ENCODE measurements at regions not wholly inside any gene's neighbourhood (a gene's known extent, or its start where the extent isn't known, plus 50 kb on each side); places are given as distances from the start of the nearest gene placed in this dataset.
A peak's percentile ranks its signal among the peaks of the same experiment; 100 is the strongest.

DNA sequence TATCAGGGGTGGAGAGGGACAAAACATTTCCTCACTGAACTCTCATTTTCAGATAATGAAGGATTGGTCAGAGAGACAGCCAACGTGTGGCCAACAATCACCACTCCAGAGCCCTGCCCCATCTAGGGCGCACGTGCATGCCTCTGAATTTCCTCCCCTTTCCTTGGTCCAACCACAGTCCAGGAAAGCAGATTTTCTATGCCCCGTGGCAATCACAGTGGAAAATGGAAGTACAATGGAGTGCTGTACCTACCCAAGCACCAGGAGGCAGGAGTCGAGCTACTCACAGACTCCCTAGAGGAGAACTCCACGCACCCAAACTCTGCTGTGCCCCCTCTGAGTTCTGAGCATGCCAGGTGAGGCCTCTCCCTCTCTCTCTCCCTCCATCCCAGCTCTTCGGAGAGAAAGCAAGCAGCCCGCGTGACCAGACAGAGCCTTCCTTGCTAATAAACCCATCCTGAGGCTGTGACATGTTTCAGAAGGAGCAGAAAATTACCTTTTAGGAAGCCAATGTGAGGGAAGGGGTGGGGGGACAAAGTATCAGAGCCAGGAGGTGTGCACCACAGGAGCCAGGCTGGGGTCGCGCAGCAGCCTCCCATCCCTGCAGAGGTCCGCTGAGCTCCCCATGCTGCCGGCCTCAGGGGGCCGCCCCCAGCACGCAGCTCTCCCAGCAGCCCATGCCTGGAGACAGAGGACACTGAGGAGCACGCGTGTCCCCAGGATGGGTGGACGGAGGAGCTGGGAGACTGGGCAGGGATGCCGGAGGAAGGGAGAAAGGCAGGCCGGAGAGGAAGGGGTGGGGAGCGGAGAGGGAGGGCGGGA is 73.4 kb downstream of the PITPNM2 start:
- no peak for DNase-seq

DNA sequence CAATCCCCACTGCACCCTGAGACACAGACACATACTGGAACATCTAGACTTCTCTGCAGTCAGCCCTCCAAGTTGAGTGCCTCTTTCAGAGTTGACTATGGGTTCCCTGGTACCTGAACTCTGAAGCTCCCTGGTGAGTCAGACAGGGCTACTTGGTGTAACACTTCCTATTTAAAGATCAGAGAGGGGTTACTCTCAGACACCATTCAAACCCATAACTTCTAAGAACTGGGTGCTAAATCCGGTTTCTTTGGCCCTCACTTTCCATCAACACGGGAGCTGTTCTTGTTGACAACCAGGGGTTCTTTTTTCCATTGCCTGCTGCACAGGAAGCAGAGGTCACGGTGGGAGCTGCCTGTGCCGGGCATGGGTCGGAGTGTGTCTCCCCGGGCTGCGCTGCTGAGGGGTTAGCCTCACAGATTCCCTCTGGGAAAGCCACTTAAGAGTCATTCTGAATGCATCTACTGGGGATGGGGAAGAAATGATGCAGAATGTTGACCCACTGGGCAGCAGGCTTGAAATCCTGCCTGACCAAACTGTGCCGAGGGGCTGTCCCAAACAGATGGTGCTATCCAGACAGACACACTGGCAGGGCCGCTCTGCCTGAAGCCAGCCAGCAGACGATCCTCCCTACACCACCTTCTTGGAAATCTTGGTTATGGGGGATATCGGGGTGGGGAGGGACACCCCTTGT is 74.1 kb downstream of the PITPNM2 start:
- DNase-seq, result no peak

DNA sequence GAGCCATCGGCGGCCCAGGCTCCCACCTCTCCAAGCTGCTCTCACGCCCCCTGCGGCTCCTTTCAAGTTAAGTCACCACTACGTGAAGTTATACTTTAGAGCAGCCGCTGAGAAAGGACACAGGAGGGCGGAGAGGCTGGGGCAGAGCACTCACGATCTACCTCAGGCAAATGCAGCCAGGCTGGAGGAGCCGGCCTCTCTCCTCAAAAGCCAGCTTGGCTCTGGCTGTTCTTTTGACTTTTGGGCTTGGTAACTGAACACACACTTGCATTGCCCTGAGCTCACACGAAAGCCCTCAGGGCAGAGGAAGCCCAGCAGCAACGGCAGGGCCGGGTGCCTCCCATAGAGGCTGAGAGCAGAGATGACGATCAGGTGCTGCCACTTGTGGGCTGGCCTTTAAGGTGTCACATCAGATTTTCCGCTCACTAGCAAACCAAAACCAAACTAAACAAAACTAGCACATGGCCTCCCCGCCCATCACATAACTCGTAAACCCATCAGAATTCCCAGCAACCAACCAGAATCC is 75.2 kb downstream of the PITPNM2 start:
- DNase-seq, result no peak

DNA sequence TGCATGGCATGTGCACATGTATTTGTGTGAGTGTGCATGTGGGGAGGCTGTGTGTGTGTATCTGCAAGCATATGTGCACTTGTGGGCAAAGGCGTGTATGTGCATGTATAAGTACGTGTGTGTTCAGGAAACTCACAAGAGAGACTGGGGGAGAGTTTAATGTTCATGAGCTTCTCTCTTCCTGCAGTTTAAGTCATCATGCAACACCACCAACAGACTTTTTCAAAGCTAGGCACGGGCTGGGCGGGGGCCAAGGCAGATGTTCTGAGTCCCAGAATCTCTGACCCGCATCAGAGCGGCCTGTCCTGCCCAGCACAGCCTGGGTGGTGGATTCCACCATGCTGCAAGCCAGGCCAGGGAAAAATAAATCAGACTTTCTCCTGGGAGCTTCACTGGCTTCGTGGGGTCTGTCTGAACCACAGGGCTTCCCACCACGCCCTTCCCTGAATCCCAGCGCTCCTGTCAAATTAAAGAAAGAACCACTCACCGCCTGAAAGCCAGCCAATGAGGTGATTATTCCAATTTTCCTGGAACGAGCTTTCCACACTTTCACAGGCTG is 75.7 kb downstream of the PITPNM2 start:
- DNase-seq, result peak; percentile 48 to 77

DNA sequence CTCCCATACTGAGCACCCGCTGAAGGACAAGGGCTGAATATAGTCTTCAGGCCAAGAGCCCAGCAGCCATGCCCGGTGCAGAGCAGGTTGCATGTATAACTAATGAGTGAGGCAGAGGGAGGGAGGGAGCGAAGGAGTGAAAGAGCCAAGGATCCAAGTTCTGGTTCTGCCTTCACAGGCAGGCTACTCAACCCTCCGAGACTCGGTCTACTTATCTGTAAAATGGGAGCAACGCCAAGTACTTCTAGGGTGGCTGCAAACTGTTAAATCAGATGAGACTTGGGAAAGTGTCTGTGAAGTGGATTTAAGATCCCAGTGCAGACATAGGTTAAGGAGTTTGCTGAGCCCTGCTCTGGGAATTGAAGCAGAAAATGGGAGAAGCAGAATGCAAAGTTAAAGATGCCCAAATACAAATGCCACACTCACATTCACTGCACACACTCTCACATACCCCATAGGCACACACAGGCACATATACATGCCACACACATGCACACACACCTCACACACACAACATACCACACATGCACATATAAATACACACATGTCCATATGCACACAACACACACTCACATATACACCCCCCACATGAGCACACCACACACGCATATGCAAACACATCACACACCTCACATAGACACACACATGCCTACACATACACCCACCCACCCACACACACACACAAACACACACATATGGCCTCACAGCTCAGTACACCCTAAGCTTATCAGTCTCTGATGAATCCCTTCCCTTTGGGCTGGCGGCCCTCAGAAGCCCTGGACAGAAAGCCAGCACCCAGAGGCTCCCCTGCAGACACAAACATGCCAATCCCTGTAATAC is 76.7 kb downstream of the PITPNM2 start:
- no peak for DNase-seq

DNA sequence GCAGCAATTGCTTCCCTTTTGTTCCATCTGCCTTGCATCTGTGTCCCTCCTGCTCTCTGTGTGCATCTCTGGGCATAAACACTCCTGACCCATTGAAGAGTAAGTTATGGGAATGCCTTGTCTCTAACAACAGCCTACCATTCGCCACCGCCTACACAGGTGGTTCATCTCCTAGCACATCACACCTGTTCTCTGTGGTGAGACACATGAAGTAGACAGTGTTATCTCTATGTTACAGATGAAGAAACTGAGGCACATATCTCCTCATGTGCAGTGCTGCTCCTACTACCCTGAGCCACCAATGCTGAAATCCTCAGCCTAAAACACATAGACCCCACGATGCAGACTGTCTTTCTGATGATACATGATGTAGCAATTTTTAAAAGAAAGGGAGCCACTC is 77.6 kb downstream of the PITPNM2 start:
- DNase-seq, result no peak

DNA sequence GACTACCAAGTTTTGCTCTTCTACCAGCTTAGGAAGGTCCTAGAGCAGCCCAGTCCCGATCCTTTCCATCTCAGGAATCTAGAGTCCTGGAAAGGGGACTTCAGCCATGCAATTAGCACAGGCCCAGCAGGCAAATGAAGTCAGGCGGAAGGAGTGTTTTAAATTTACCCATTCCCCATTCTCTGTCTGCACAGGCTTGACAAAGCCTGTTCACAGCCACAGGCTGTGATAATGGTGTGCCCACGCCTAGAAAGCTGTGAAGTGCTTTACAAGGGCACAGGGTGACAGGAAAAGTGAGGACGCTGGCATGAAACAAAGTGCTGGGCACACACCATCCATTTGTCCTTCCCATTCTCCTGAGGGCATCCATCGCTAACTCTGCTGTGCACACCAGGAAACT is 79.0 kb downstream of the PITPNM2 start:
- DNase-seq, result peak in 1 of 2 experiments; percentile 13

DNA sequence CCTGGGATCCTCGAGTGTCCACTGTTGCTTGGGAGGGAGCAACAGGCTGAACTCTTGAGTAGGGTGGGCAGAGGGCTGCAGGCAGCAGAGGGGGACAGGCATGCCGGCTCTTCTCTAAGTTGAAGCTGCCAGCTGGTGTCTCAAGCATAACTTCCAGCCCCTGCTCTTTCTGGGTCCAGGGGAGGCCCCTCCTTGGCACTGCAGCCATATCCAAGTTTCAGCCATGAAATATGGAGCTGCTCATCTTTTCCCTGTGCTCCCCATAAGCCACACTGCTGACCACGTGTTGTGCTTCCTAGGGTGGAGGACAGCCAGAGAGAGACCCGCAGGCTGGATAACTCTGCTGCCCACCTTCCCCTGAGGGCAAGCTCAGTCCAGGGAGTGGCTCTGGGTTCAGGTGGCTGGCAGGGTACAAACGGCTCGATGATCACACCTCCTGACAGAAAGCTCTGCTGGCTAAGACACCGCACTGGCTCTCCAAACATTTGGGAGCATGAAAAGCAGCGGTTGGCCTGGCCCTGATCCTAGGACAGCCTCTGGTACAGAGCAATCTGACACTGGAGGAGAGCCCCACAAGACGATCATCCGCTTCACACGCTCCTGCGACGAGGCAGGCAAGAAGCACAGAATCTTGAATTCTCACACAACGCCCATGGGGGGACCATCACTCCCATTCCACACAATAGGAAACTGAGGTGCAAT is 79.6 kb downstream of the PITPNM2 start:
- peak in 1 of 2 experiments; percentile 28 for DNase-seq

DNA sequence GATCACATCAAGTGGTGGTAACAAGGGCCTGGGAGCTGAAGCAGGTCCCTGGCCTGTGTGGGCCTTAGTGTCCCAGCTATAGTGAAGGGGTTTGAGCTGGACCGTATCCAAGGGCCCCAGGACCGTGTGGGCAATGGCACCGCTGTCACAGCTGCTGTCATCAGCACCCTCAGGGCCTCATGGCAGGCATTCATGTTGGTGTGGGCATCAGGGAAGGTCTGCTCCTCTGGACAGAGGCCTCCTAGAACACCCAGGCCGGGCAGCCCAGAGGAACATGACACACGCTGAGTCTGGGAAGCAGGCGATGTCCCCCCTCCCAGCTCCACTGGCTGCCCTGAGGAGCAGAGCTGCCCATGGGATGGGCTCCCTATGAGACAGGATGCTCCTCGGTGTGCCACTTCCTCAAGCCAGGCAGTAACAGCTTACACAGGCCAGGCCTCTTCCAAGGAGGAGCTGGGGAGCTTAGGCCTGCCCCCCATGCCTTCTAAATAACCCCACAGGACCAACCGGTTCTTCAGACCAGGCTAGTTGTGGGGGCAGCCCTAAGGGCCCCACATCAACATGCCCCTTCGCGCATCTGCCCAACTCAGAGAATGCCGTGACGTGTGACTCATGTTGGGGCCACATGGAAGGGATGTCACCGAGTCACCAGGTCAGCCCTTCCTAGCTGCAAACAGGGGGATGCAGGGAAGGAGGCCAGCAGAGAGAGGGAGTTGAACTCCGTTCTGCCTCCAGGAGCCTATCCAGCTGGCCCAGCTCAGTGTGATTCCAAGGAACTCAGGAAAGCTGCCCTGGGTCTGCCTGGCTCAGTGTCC is 80.4 kb downstream of the PITPNM2 start:
- no peak for DNase-seq

DNA sequence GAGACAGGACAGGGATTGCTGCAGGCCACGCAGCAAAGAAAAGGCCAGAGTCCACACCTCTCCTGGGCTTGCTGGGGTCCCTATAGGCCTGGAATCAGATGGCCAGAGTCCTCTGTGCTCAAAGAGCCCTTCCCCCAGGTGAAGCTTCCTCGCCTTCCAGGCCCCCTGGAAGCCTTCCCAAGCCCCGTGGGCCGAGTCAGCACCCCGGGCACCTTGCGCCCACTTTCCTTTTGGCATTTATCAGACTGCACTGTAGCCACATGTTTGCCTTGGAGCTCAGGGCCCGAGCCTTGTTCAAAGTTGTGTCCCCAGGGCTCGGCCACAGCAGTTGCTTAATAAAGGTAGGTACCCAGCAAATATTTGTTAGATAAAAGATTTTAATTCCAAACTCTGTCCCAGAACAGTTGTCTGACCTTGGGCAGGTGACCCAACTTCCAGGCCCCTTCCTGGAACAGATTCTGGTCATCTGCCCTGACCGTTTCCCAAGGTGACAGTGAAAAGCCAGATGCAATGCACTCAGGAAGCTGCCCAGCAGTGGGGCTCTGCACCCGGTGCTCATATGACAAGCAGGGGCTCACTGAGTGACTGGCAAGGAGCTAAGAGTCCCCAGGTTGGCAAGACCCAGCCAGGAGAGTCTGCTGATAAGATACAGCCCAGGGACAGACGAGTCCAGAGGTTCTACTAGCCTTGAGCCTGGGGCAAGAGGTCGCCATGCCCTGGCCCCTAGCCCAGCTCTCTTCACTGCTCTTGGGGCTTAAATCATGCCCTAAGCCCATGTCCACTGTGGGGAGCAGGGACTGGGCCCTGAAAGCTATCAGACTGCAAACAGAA is 81.2 kb downstream of the PITPNM2 start:
- DNase-seq, result no peak

DNA sequence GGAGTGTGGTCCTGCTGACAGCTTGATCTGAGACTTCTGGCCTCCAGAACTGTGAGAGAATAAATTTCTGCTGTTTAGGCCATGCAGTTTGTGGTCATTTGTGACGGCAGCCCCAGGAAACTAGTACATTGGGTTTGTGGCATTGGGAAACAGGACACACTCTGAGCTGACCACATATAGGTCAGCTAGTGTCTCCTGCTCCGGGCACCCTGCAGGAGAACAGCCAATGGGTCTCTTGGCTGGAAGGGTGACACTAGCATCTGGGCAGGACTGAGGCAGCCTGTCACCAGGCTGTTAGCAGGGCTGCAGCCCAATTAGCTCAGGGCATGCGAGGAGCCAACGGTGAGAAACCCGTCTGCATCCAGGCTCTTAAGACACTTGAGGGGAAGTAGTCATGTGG is 83.2 kb downstream of the PITPNM2 start:
- no peak for DNase-seq

DNA sequence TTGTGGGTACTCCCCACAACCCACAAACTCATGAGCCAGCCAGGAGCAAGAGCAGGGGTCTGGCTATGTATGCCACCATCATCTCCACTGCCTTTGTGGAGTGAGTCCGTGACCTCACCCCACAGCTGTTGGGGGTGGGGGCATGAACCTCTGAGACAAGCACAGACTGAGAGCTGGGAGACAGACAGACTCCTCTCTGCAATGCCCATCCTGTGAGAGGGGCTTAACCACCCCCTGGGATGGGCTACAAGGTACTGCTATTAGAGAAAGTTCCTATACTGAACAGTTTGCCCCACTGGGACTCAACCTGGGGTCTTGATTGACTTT is 84.5 kb downstream of the PITPNM2 start:
- no peak for DNase-seq

DNA sequence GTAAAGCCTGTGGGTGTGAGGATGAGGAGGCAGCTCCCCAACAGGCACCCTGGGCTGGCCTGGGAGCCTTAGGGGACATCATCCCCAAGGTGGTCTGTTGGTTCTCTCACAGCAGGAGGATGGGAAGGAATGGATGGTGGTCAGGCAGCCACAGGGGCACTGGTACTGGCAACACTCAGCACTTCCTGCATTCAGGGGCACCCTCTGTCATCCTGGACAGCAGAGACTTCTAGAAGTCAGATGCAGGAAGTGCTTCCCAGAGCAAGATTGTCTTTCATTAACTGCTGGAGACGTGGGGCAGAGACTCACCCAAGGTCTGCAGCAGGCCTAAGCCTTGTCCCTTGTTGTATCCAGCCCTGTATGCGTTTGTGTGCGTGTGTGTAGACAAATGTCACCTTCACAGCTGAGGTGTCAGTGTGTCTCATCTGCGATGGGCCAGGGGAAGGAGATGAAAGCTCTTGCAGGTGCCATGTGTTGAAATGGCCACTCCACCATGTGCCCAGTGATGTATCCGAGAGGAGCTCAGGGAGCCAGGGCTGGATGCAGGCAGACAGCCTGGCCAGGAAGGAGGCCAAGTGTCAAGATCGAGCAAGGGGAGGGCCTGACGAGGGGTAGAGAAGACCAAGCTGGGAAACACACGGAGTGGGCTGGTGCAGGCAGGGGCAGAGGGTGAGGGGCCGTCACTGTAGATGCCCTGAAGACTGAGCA is 85.1 kb downstream of the PITPNM2 start:
- DNase-seq, result no peak

DNA sequence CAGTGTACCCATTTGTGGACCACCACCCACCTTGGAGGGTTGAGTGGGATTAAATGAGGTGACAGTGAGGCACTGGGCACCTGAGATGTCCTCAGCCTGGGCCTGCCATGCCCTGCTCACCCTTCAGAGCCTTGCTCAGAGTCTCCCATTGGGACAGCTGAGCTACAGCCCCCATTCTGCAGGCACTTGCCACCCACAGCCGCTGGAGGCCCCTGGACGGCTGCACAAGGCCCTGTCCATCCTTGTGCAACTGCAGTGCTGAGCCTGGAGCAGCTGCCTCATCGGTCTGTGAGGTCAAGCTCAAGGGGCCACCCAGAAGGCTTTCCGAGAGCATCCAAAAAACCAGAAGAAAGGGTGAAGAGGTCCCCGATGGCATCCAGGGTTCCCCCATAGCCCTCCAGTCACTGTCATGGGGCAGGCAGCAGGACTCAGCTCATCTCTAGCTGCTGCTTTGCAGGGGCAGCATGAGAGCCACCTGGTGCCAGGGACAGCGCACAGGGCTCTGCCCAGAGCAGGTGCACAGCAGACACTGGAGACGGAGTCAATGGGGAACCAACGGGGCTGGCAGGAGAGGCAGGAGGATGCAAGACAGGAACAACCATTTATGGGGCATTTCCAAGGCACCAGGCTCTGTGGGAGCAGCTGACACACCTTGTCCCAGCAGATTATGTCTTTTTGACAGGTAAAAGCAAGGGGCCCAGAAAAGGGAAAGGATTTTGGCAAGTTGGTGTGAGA is 84.6 kb downstream of the ARL6IP4 start:
- DNase-seq, result no peak

DNA sequence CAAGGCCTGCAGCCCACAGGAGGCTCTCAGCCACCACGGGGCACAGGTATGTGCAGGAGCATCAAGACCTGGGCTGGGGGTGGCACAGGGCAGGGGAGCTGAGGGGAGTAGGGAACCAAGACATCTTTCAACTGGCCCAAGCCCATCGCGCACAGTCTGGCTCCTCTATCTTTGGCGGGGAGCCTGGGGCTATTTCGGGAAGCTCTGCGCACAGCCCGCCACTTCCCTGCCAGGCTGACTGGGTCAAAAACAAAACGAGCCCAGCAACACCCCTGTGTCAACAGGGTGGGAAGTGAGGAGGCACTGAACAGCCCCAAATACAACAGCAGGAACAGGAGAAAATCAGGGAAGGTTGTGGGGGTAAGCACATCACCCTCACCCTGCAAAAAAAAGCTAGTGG is 83.9 kb downstream of the ARL6IP4 start:
- DNase-seq, result peak; percentile 49 to 52

DNA sequence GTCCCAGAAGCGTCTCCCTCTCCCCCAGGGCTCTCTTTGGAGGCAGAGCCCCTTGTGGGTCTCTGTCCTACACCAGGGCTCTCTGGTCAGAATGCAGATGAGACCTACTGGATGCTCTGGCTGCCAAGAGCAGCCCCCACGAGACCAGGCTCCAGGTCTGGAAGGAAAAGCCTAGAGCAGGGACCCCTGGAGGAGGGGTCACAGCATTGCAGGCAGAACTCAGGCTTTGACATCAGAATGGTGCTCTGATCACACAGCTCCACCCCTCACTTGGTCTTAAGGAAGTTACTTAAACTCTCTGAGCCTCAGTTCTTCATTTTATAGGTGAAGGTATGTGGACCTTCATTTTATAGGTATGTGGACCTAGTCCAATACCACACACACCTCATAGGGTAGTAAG is 83.1 kb downstream of the ARL6IP4 start:
- peak in 1 of 2 experiments; percentile 48 for DNase-seq

DNA sequence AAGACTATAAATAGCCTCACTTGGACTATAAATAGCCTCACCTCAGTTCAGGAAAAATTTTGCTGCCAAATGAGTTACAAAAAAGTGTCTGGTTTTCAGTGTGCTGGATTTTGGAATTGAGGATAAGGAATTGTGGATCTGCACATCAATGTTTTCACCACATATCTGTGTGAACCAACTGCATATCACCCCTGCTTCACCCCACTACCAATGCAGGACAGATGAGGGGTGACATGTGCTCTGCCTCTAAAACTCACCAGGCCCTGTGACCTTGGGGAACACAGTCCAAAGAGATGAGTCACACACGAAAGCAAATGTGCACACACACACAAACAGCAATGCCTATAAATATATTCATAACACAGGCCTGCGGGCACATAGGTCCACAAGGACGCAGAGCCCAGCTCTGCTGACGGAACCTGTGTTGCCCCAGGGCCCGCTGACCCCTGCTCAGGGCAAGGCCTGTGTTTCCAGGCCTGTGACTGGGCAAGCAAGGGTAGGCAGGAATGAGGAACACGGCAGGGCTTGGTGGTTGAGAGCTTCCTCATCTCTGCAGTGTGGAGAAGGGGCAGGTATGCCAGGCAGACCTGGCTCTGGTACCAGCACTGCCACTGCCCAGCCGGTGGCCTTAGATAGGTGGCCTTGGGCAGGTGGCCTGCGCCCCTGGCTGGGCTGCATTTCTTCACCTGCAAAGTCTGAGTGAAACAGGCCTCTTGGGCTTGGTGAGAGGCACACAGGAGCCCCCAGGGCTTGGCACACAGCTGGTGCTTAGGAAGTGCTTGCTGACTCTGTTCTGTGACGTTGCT is 82.4 kb downstream of the ARL6IP4 start:
- peak in 1 of 2 experiments; percentile 23 for DNase-seq

Data from NCI-H446 (cell line).